IPS-20b (cell line): ENCODE measurements at regions not wholly inside any gene's neighbourhood (a gene's known extent, or its start where the extent isn't known, plus 50 kb on each side); places are given as distances from the start of the nearest gene placed in this dataset.

ENCODE experiments used
- H3K27ac ChIP-seq: one replicate; pipeline ENCODE4 v1.5.1; 2013; ENCODE audit warnings: low read length
- H3K27me3 ChIP-seq: 2 replicates; pipeline ENCODE4 v1.6.1; 2013; ENCODE audit warnings: mild to moderate bottlenecking, low read length, inconsistent platforms; ENCODE audit not compliant: insufficient read depth
- H3K36me3 ChIP-seq: 2 replicates; pipeline ENCODE4 v1.6.1; 2013; ENCODE audit warnings: low read depth, mild to moderate bottlenecking, inconsistent platforms, low read length, moderate library complexity; ENCODE audit not compliant: insufficient read depth
- H3K4me1 ChIP-seq: 2 replicates; pipeline ENCODE4 v1.6.1; 2013; ENCODE audit warnings: mild to moderate bottlenecking, control low read depth, inconsistent platforms, low read length, moderate library complexity; ENCODE audit not compliant: insufficient read depth
- H3K4me3 ChIP-seq: 2 replicates; pipeline ENCODE4 v1.5.1; 2013; ENCODE audit warnings: mild to moderate bottlenecking, low read length, inconsistent platforms
- H3K9ac ChIP-seq: 2 replicates; pipeline ENCODE4 v1.6.1; 2013; ENCODE audit warnings: low read depth, mild to moderate bottlenecking, inconsistent platforms, low read length, moderate library complexity
- H3K9me3 ChIP-seq: 2 replicates; pipeline ENCODE4 v1.6.1; 2013; ENCODE audit warnings: mild to moderate bottlenecking, low read depth, low read length, inconsistent platforms; ENCODE audit not compliant: insufficient read depth

- no peak overlapping the region for H3K9ac ChIP-seq
- peaks cover 88% of the 10 kb centered on the region for H3K27me3 ChIP-seq
These were observed 150.6 kb downstream of the ERCC6L2 start for GRCh38 chr9:96025995-96026602.

GRCh38 chr9:96023486-96023885, 148.0 kb downstream of the ERCC6L2 start:
- Histone ChIP-seq H3K4me3 (no peak overlapping the region), H3K9ac (no peak overlapping the region), H3K9me3 (no peaks in the 10 kb centered on the region), H3K27me3 (peaks cover 99% of the 10 kb centered on the region), H3K36me3 (no peaks in the 10 kb centered on the region), H3K27ac (no peak overlapping the region), H3K4me1 (peaks cover 5% of the 10 kb centered on the region; the same call in 1 of the 2 replicates)

More at GRCh38 chr9:96025995-96026602, 150.6 kb downstream of the ERCC6L2 start:
- Histone ChIP-seq H3K4me1 (peaks cover 5% of the 10 kb centered on the region; the same call in 1 of the 2 replicates), H3K36me3 (no peaks in the 10 kb centered on the region), H3K9me3 (no peaks in the 10 kb centered on the region), H3K4me3 (no peak overlapping the region), H3K27ac (no peak overlapping the region)

- Histone ChIP-seq H3K27ac (no peak overlapping the region), H3K9me3 (no peaks in the 10 kb centered on the region), H3K4me1 (peaks cover 5% of the 10 kb centered on the region; the same call in 1 of the 2 replicates), H3K4me3 (peak overlapping the region; percentile 66), H3K9ac (no peak overlapping the region), H3K27me3 (peaks cover 89% of the 10 kb centered on the region), H3K36me3 (no peaks in the 10 kb centered on the region)
These were observed 147.1 kb downstream of the ERCC6L2 start for GRCh38 chr9:96022445-96023051.

GRCh38 chr9:96021551-96022444, 146.3 kb downstream of the ERCC6L2 start:
- H3K4me1 ChIP-seq, result peaks cover 5% of the 10 kb centered on the region; the same call in 1 of the 2 replicates
- no peaks in the 10 kb centered on the region for H3K36me3 ChIP-seq
- H3K4me3 ChIP-seq, result peak overlapping the region; percentile 66
- peaks cover 82% of the 10 kb centered on the region for H3K27me3 ChIP-seq
- peak overlapping the region; percentile 17; the same call in 1 of the 2 replicates for H3K9ac ChIP-seq
- H3K9me3 ChIP-seq, result no peaks in the 10 kb centered on the region
- no peak overlapping the region for H3K27ac ChIP-seq

- Histone ChIP-seq H3K27ac (no peak overlapping the region), H3K27me3 (peaks cover 74% of the 10 kb centered on the region), H3K9ac (peak overlapping the region; percentile 17; the same call in 1 of the 2 replicates), H3K4me1 (peaks cover 5% of the 10 kb centered on the region; the same call in 1 of the 2 replicates), H3K9me3 (no peaks in the 10 kb centered on the region), H3K36me3 (no peaks in the 10 kb centered on the region), H3K4me3 (peak overlapping the region; percentile 61)
These were observed 145.5 kb downstream of the ERCC6L2 start for GRCh38 chr9:96020792-96021550.

- no peaks in the 10 kb centered on the region for H3K9me3 ChIP-seq
- peak overlapping the region; percentile 61 for H3K4me3 ChIP-seq
- H3K27me3 ChIP-seq, result peaks cover 67% of the 10 kb centered on the region
- H3K36me3 ChIP-seq, result no peaks in the 10 kb centered on the region
- no peak overlapping the region; the same call in 1 of the 2 replicates for H3K9ac ChIP-seq
- H3K4me1 ChIP-seq, result peaks cover 5% of the 10 kb centered on the region; the same call in 1 of the 2 replicates
- H3K27ac ChIP-seq, result no peak overlapping the region
These were observed 144.9 kb downstream of the ERCC6L2 start for GRCh38 chr9:96020300-96020791.
